ENCODE measurements at regions not wholly inside any gene's neighbourhood (a gene's known extent, or its start where the extent isn't known, plus 50 kb on each side); places are given as distances from the start of the nearest gene placed in this dataset.

DNA sequence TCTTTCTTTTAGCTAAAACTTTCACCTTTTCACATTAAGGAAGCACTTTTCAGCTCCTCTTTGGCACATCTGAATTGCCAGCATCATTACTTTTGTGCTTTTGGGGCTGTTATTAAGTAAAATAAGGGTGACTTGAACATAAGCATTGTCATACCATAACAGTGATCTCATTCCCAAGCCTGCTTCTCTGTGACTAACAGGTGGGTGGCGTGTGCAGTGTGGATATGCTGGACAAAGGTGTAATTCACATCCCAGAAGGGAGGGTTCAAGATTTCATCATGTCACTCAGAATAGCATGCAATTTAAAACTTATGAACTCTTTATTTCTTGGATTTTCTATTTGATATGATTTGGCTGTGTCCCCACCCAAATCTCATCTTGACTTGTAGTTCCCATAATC, 517.4 kb upstream of the MKI67 start:
- H3K27me3 Mint-ChIP-seq (ENCODE audit: unreplicated experiment), result no peaks in the 10 kb centered on the region
- no peak overlapping the region for H3K4me3 Mint-ChIP-seq (ENCODE audit: unreplicated experiment)
- H3K36me3 Mint-ChIP-seq (ENCODE audit: unreplicated experiment), result no peaks in the 10 kb centered on the region
- H3K4me1 Mint-ChIP-seq (ENCODE audit: low read depth, unreplicated experiment), result no peaks in the 10 kb centered on the region
- no peak for DNase-seq
- no peaks in the 10 kb centered on the region for H3K9me3 Mint-ChIP-seq (ENCODE audit: unreplicated experiment)
- no peak for TF ChIP-seq CTCF (IDR thresholded peaks at IDR 0.05; ENCODE audit: partially characterized antibody, unreplicated experiment)
- H3K27ac Mint-ChIP-seq (ENCODE audit: unreplicated experiment), result no peak overlapping the region

DNA sequence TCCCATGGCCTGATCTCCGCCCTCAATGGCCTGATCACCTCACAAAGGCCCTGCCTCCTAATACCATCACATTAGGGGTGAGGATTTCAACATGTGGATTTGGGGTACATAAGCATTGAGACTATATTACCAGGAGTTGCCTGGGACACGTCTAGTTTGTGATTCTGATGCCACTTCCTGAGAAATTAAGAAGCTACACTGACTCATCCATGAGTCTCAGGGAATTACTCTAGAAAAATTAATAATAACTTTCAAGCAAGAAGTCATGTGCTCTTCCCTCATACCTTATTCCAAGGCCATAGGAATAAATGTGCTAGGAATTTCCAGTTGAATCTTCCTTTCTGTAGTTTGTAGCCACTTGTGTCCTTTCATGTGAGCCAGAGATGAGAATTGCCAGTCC, 519.3 kb upstream of the MKI67 start:
- Mint-ChIP-seq H3K36me3 (ENCODE audit: unreplicated experiment) (no peaks in the 10 kb centered on the region), H3K9me3 (ENCODE audit: unreplicated experiment) (no peaks in the 10 kb centered on the region), H3K27me3 (ENCODE audit: unreplicated experiment) (no peaks in the 10 kb centered on the region), H3K4me1 (ENCODE audit: low read depth, unreplicated experiment) (no peaks in the 10 kb centered on the region), H3K27ac (ENCODE audit: unreplicated experiment) (no peak overlapping the region), H3K4me3 (ENCODE audit: unreplicated experiment) (no peak overlapping the region)
- no peak for TF ChIP-seq CTCF (IDR thresholded peaks at IDR 0.05; ENCODE audit: partially characterized antibody, unreplicated experiment)
- no peak for DNase-seq

GRCh38 chr10:128646956-128647355, 520.7 kb upstream of the MKI67 start:
- no peaks in the 10 kb centered on the region for H3K4me1 Mint-ChIP-seq (ENCODE audit: low read depth, unreplicated experiment)
- H3K9me3 Mint-ChIP-seq (ENCODE audit: unreplicated experiment), result no peaks in the 10 kb centered on the region
- H3K27me3 Mint-ChIP-seq (ENCODE audit: unreplicated experiment), result no peaks in the 10 kb centered on the region
- DNase-seq, result no peak
- H3K36me3 Mint-ChIP-seq (ENCODE audit: unreplicated experiment), result no peaks in the 10 kb centered on the region
- no peak overlapping the region for H3K27ac Mint-ChIP-seq (ENCODE audit: unreplicated experiment)
- no peak overlapping the region for H3K4me3 Mint-ChIP-seq (ENCODE audit: unreplicated experiment)
- TF ChIP-seq CTCF (IDR thresholded peaks at IDR 0.05; ENCODE audit: partially characterized antibody, unreplicated experiment), result no peak

DNA sequence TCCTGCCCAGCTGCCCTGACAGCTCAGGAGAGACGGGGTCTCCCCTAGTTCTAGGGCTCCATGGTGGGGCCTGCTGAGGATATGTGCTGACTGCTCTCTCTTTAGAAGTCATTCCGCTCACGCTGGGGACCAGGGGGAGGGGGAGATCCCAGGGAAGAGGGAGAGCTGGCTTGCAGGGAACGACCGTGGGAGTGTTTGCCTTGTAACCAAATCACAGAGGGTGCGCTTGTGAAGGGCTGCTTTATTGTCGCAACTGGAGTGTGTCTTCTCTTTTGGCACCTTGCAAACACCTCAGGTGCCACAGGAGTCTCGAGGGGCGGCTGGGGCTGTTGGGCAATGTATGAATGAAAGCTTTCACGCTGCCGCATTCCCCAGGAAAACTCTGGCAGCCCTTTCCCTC, 531.3 kb upstream of the MKI67 start:
- Mint-ChIP-seq H3K4me3 (ENCODE audit: unreplicated experiment) (no peak overlapping the region), H3K27me3 (ENCODE audit: unreplicated experiment) (peaks cover 1% of the 10 kb centered on the region), H3K9me3 (ENCODE audit: unreplicated experiment) (peaks cover 2% of the 10 kb centered on the region), H3K4me1 (ENCODE audit: low read depth, unreplicated experiment) (no peaks in the 10 kb centered on the region), H3K27ac (ENCODE audit: unreplicated experiment) (no peak overlapping the region), H3K36me3 (ENCODE audit: unreplicated experiment) (no peaks in the 10 kb centered on the region)
- no peak for DNase-seq
- no peak for TF ChIP-seq CTCF (IDR thresholded peaks at IDR 0.05; ENCODE audit: partially characterized antibody, unreplicated experiment)

GRCh38 chr10:128660726-128661125, 534.5 kb upstream of the MKI67 start:
- no peak for DNase-seq
- Mint-ChIP-seq H3K9me3 (ENCODE audit: unreplicated experiment) (peaks cover 2% of the 10 kb centered on the region), H3K4me1 (ENCODE audit: low read depth, unreplicated experiment) (no peaks in the 10 kb centered on the region), H3K27ac (ENCODE audit: unreplicated experiment) (no peak overlapping the region), H3K4me3 (ENCODE audit: unreplicated experiment) (no peak overlapping the region), H3K27me3 (ENCODE audit: unreplicated experiment) (peaks cover 1% of the 10 kb centered on the region), H3K36me3 (ENCODE audit: unreplicated experiment) (no peaks in the 10 kb centered on the region)
- no peak for TF ChIP-seq CTCF (IDR thresholded peaks at IDR 0.05; ENCODE audit: partially characterized antibody, unreplicated experiment)
